C4-2B (cell line): ENCODE measurements at regions not wholly inside any gene's neighbourhood (a gene's known extent, or its start where the extent isn't known, plus 50 kb on each side); places are given as distances from the start of the nearest gene placed in this dataset.

Experiments used
- H3K27ac ChIP-seq: fragments of 450-650 bp; 2 replicates; pipeline ENCODE4 v1.5.1; 2017
- CTCF ChIP-seq: fragments of 450-650 bp; conservative IDR thresholded peaks from 2 replicates; pipeline ENCODE4 v1.5.1; 2017; ENCODE audit warnings: mild to moderate bottlenecking
- ZFX ChIP-seq: fragments of 450-650 bp; IDR thresholded peaks from 2 replicates; pipeline ENCODE4 v1.6.1; 2017

GRCh38 chr2:234438305-234438977, 58.4 kb downstream of the ARL4C start:
- no peak overlapping the region for H3K27ac ChIP-seq
- TF ChIP-seq CTCF (no peak), ZFX (no peak)

- H3K27ac ChIP-seq, result no peak overlapping the region
- TF ChIP-seq ZFX (no peak), CTCF (no peak)
Observed at GRCh38 chr2:234437642-234438304, 59.1 kb downstream of the ARL4C start.

- TF ChIP-seq CTCF (no peak), ZFX (no peak)
- H3K27ac ChIP-seq, result no peak overlapping the region
Observed at GRCh38 chr2:234436482-234436837, 60.4 kb downstream of the ARL4C start.

DNA sequence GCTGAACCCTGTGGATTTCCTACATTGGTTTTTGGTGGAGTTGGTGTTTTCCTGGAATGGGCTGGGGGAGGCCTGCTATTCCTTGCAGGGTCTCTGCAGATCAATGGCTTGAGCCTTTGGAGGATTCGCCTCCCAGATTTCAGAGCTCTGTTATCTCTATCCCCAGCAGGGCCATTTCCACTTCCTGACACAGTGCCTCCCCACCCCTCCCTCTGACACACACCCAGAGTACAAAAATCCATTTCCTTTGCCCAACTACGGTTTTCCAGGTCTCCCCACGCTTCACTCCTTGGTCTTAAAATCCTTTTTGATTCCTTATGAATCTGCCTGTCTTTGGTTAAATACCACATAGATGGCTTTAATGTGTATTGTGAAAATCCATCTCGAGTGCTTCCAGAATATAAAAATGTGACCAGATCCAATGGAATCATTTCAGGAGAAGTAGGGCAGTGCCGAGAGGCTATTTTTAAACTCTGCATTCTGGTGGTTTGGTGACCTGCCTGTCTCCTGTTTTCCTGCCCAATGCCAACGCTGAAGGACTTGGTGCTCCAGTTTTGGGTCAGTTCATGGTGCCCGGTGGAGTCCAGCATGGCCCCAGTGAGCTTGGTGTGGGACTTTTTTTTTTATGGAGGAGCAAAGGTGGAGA, 60.9 kb downstream of the ARL4C start:
- H3K27ac ChIP-seq, result no peak overlapping the region
- TF ChIP-seq ZFX (no peak), CTCF (no peak)

DNA sequence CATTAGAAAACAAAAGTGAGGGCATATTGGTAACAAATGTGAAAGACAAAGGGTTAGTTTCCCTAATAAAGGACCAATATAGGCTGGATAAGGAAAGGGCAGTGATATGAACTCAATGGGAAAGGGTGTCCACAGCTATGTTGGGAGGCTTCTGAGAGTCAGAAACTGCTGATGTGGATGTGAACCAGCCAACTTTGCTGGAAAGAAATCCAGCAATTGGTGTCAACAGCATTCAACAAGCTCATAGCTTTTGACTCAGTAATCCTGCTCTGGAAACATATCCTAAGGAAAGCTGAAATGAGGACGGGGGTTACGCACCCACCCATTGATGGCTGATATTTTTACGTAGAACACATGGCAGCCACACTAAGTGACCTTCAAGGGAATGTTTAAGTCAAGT, 63.7 kb downstream of the ARL4C start:
- TF ChIP-seq ZFX (no peak), CTCF (no peak)
- H3K27ac ChIP-seq, result no peak overlapping the region

GRCh38 chr2:234430871-234431270, 66.0 kb downstream of the ARL4C start:
- no peak overlapping the region for H3K27ac ChIP-seq
- TF ChIP-seq CTCF (no peak), ZFX (no peak)

DNA sequence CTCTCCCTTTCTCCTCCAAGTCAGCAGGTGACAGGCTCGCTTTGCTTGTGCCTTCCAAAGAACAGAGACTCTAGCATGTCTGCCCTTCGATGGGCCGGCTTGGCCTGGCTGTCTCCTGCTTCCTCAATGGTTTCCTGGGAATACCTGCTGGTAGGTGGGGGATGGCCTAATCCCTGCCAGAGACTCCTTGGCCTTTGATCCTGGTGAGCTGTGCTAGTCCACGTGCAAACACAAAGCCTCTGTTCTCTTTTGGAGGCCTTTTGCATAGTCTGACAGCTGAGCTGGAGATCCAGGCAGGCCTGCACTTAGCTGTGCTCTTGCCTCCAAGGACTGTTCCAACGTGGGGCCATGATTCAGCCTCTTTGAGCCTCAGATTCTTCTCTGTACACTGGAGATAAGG, 67.6 kb downstream of the ARL4C start:
- TF ChIP-seq ZFX, result no peak
- H3K27ac ChIP-seq, result no peak overlapping the region
